ENCODE measurements at regions not wholly inside any gene's neighbourhood (a gene's known extent, or its start where the extent isn't known, plus 50 kb on each side); places are given as distances from the start of the nearest gene placed in this dataset.

GRCh38 chr4:41359422-41359775, 102.7 kb downstream of the UCHL1 start (continued):
- TF ChIP-seq CTCF (IDR thresholded peaks at IDR 0.05; ENCODE audit: control extremely low read depth in 1 of 3, insufficient read depth in 1 of 3, low read depth in 1 of 3, low read length in 3 of 3) (no peak), HDAC2 (IDR thresholded peaks at IDR 0.05; ENCODE audit: borderline replicate concordance in 1 of 2, low read depth in 2 of 2, low read length in 2 of 2) (no peak), TAF7 (optimal IDR thresholded peaks at IDR 0.05; ENCODE audit: borderline replicate concordance, low read depth, low read length) (no peak), POLR2A (IDR thresholded peaks at IDR 0.05; ENCODE audit: control extremely low read depth in 1 of 2, low read depth in 2 of 2, low read length in 2 of 2) (no peak), ZNF274 (IDR thresholded peaks at IDR 0.05; ENCODE audit: borderline replicate concordance, extremely low read depth, low read length) (no peak), BCL11A (IDR thresholded peaks at IDR 0.05; ENCODE audit: low read depth in 2 of 2, low read length in 2 of 2) (no peak)
- TF ChIP-seq, protein P1, sequence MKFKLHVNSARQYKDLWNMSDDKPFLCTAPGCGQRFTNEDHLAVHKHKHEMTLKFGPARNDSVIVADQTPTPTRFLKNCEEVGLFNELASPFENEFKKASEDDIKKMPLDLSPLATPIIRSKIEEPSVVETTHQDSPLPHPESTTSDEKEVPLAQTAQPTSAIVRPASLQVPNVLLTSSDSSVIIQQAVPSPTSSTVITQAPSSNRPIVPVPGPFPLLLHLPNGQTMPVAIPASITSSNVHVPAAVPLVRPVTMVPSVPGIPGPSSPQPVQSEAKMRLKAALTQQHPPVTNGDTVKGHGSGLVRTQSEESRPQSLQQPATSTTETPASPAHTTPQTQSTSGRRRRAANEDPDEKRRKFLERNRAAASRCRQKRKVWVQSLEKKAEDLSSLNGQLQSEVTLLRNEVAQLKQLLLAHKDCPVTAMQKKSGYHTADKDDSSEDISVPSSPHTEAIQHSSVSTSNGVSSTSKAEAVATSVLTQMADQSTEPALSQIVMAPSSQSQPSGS (IDR thresholded peaks at IDR 0.05; ENCODE audit: low read length): no peak
